ENCODE measurements at regions not wholly inside any gene's neighbourhood (a gene's known extent, or its start where the extent isn't known, plus 50 kb on each side); places are given as distances from the start of the nearest gene placed in this dataset.
"Not testable (repeated sequence)": the region's sequence is repeated elsewhere in the genome, so short reads cannot be mapped to it uniquely, and the experiment has no call there.

DNA sequence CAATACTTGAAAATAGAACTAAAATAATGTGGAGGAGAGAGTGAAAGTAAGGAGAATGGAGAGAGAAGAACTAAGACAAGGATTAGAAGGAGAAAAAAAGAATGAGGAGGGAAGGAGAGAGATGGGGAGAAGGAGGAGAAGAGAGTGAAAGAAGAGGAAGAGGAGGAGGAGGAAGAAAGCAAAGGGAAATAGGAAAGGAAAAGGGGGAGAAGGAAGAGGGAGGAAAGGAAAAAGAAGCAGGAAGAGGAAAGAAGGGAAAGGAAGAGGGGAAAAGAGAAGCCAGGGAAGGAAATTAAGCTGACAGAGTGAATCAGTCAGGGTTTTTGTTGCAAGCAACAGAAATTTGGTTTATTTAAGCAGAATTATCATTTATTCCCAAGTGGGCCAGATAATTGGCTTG lies 241.7 kb upstream of the P2RY1 start:
- no peaks in the 10 kb centered on the region for H3K27me3 Mint-ChIP-seq (ENCODE audit: insufficient read depth, unreplicated experiment)
- intact Hi-C loops (cut with micrococcal nuclease): no loop called here
- ChIA-PET POLR2A (interaction anchor here (0.7 kb wide), 1 partner anchor 64 kb away, joined by 4 read pairs; no protein-coding TSS in a partner anchor), CTCF (interaction anchor here (1.2 kb wide), 1 partner anchor 10 kb away, joined by 5 read pairs; no protein-coding TSS in a partner anchor)
- H3K36me3 Mint-ChIP-seq (ENCODE audit: insufficient read depth, unreplicated experiment): no peaks in the 10 kb centered on the region
- no peaks in the 10 kb centered on the region for H3K4me1 Mint-ChIP-seq (ENCODE audit: insufficient read depth, unreplicated experiment)
- no peak for DNase-seq (ENCODE audit: unreplicated experiment)
- no TSS peak for BruUV-seq (replicated peaks)
- peaks cover 7% of the 10 kb centered on the region for H3K9me3 Mint-ChIP-seq (ENCODE audit: unreplicated experiment)
- H3K4me3 Mint-ChIP-seq (ENCODE audit: unreplicated experiment): no peak overlapping the region
- TF ChIP-seq, protein P1, sequence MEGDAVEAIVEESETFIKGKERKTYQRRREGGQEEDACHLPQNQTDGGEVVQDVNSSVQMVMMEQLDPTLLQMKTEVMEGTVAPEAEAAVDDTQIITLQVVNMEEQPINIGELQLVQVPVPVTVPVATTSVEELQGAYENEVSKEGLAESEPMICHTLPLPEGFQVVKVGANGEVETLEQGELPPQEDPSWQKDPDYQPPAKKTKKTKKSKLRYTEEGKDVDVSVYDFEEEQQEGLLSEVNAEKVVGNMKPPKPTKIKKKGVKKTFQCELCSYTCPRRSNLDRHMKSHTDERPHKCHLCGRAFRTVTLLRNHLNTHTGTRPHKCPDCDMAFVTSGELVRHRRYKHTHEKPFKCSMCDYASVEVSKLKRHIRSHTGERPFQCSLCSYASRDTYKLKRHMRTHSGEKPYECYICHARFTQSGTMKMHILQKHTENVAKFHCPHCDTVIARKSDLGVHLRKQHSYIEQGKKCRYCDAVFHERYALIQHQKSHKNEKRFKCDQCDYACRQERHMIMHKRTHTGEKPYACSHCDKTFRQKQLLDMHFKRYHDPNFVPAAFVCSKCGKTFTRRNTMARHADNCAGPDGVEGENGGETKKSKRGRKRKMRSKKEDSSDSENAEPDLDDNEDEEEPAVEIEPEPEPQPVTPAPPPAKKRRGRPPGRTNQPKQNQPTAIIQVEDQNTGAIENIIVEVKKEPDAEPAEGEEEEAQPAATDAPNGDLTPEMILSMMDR (IDR thresholded peaks at IDR 0.05; ENCODE audit: unreplicated experiment): no peak
- peak overlapping the region; percentile 2 for H3K27ac Mint-ChIP-seq (ENCODE audit: low read depth, unreplicated experiment)

DNA sequence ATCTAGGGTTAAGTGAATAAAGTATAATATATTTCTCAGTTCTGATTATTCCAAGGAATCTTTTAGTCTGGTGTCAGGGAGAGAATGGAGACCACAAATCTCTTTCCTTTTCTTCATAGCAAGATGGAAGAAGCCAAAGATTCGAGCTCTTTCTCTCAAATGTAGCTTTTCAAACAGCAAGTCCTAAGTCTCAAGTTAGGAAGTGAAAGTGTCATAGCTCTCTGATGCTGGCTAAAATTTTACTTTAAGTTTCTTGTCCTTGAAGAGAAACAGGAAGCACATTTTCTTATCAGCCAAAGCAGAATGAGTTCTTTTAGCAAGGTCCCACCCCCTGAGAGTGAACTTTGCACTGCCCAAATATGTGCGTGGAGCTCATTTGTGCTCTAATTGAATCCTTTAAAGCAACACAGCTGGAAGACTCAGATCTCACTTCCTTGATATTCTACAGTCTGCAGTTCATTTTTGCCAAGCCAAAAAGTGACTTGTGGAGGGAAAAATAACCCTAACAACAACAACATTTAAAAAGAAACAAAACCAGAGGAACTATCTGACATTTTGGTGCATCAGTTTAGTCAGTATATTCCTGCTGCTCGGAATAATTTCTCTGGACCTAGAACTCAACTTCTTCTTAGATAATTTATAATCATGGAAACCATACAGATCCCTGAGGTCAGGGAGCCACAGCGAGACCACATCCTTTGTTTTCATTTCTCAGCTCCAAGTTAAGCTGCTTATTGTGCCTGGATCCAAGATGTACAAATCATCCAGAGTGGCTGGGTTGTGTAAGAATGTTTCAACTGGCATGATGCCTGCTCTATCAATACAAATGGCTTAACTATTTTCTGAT lies 238.7 kb upstream of the P2RY1 start:
- TF ChIP-seq, protein P1 (IDR thresholded peaks at IDR 0.05; ENCODE audit: unreplicated experiment): no peak
- Mint-ChIP-seq H3K9me3 (ENCODE audit: unreplicated experiment) (peaks cover 7% of the 10 kb centered on the region), H3K36me3 (ENCODE audit: insufficient read depth, unreplicated experiment) (no peaks in the 10 kb centered on the region), H3K27me3 (ENCODE audit: insufficient read depth, unreplicated experiment) (no peaks in the 10 kb centered on the region), H3K4me3 (ENCODE audit: unreplicated experiment) (no peak overlapping the region), H3K4me1 (ENCODE audit: insufficient read depth, unreplicated experiment) (no peaks in the 10 kb centered on the region), H3K27ac (ENCODE audit: low read depth, unreplicated experiment) (no peak overlapping the region)
- ChIA-PET POLR2A (interaction anchor here (0.7 kb wide), 1 partner anchor 30 kb away, joined by 4 read pairs; no protein-coding TSS in a partner anchor), CTCF (interaction anchor here (0.6 to 1.1 kb wide), 5 partner anchors 10 to 365 kb away, joined by 3 to 4 read pairs (median 3); no protein-coding TSS in a partner anchor)
- DNase-seq (ENCODE audit: unreplicated experiment): peak; percentile 61
- BruUV-seq (replicated peaks): no TSS peak
- intact Hi-C loops (cut with micrococcal nuclease): no loop called here

DNA sequence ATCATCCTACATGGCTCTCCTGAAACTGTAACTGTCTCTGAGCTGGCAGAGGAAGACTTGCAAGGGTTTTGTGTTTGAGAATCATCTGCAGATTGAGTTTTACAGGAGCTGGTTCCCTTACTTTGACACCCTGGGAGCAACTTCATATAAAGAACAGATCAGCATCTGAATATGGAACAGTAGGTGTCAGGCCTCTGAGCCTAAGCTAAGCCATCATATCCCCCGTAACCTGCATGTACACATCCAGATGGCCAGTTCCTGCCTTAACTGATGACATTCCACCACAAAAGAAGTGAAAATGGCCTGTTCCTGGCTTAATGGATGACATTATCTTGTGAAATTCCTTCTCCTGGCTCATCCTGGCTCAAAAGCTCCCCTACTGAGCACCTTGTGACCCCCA lies 238.1 kb upstream of the P2RY1 start:
- H3K9me3 Mint-ChIP-seq (ENCODE audit: unreplicated experiment); DNase-seq (ENCODE audit: unreplicated experiment); POLR2A ChIA-PET; H3K36me3 Mint-ChIP-seq (ENCODE audit: insufficient read depth, unreplicated experiment); CTCF ChIA-PET; H3K27ac Mint-ChIP-seq (ENCODE audit: low read depth, unreplicated experiment); BruUV-seq (replicated peaks); H3K27me3 Mint-ChIP-seq (ENCODE audit: insufficient read depth, unreplicated experiment); H3K4me1 Mint-ChIP-seq (ENCODE audit: insufficient read depth, unreplicated experiment); H3K4me3 Mint-ChIP-seq (ENCODE audit: unreplicated experiment); intact Hi-C loops (cut with micrococcal nuclease): not testable (repeated sequence)

DNA sequence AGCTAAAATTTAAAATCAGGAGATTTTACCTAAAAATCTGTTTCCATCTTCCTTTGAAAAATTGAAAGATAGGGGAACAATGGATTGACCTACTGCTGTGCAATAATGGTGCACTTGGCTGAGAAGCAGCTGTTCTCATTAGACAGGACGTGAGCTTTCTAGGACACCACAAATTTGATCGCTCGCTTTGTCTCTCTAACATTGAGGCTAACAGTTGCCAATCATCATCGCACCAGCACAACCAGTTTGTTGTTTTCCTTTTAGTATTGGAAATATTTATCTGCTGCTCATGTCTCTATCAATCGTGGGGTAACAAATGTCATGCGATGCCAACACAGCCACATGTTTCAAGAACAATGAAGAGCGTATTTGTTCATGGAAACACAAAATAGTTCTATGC lies 228.8 kb upstream of the P2RY1 start:
- H3K27me3 Mint-ChIP-seq (ENCODE audit: insufficient read depth, unreplicated experiment): no peaks in the 10 kb centered on the region
- BruUV-seq (replicated peaks): no TSS peak
- H3K9me3 Mint-ChIP-seq (ENCODE audit: unreplicated experiment): peaks cover 7% of the 10 kb centered on the region
- POLR2A ChIA-PET: no interaction called here
- no peak overlapping the region for H3K4me3 Mint-ChIP-seq (ENCODE audit: unreplicated experiment)
- H3K36me3 Mint-ChIP-seq (ENCODE audit: insufficient read depth, unreplicated experiment): no peaks in the 10 kb centered on the region
- H3K27ac Mint-ChIP-seq (ENCODE audit: low read depth, unreplicated experiment): no peak overlapping the region
- no peak for DNase-seq (ENCODE audit: unreplicated experiment)
- H3K4me1 Mint-ChIP-seq (ENCODE audit: insufficient read depth, unreplicated experiment): no peaks in the 10 kb centered on the region
- TF ChIP-seq, protein P1 (IDR thresholded peaks at IDR 0.05; ENCODE audit: unreplicated experiment): no peak
- intact Hi-C loops (cut with micrococcal nuclease): no loop called here
- CTCF ChIA-PET: interaction anchor here (0.6 kb wide), 1 partner anchor 14 kb away, joined by 3 read pairs; no protein-coding TSS in a partner anchor
